ENCODE measurements at regions not wholly inside any gene's neighbourhood (a gene's known extent, or its start where the extent isn't known, plus 50 kb on each side); places are given as distances from the start of the nearest gene placed in this dataset.

GRCh38 chr18:73514449-73514848, 633.2 kb downstream of the FBXO15 start:
- no peaks in the 10 kb centered on the region for H3K36me3 ChIP-seq (ENCODE audit: insufficient read depth, low read length)

GRCh38 chr18:73511771-73512503, 635.7 kb downstream of the FBXO15 start:
- Histone ChIP-seq H3K36me3 (ENCODE audit: insufficient read depth, low read length) (no peaks in the 10 kb centered on the region), H3K9ac (ENCODE audit: low read depth, low read length, poor library complexity, severe bottlenecking) (no peak overlapping the region), H3F3A (ENCODE audit: low read depth) (no peaks in the 10 kb centered on the region), H3K9me2 (replicated peaks; ENCODE audit: low read depth, low read length) (no peaks in the 10 kb centered on the region), H3K4me3 (ENCODE audit: low read length, poor library complexity, severe bottlenecking) (no peak overlapping the region), H4K20me1 (ENCODE audit: insufficient read depth, low read length, poor library complexity, severe bottlenecking) (no peaks in the 10 kb centered on the region), H3K9me3 (ENCODE audit: insufficient read depth, low read depth, low read length) (no peaks in the 10 kb centered on the region), H3K4me2 (ENCODE audit: low read depth, low read length, poor library complexity, severe bottlenecking) (no peak overlapping the region), H2AFZ (ENCODE audit: low read length) (no peak overlapping the region), H3K79me2 (ENCODE audit: insufficient read depth, low read length) (no peaks in the 10 kb centered on the region), H3K27me3 (ENCODE audit: insufficient read depth, low read length, poor library complexity, severe bottlenecking) (no peaks in the 10 kb centered on the region), H3K4me1 (ENCODE audit: insufficient read depth, low read length, poor library complexity, severe bottlenecking) (no peaks in the 10 kb centered on the region)
- no peak for TF ChIP-seq EZH2phosphoT487 (IDR thresholded peaks at IDR 0.05; ENCODE audit: borderline replicate concordance)
- no peak for TF ChIP-seq CTCF (conservative IDR thresholded peaks at IDR 0.05; ENCODE audit: low read length)

More at GRCh38 chr18:73514449-73514848, 633.2 kb downstream of the FBXO15 start:
- TF ChIP-seq EZH2phosphoT487 (IDR thresholded peaks at IDR 0.05; ENCODE audit: borderline replicate concordance), result no peak
- TF ChIP-seq CTCF (conservative IDR thresholded peaks at IDR 0.05; ENCODE audit: low read length), result no peak
- H3K9me2 ChIP-seq (replicated peaks; ENCODE audit: low read depth, low read length), result no peaks in the 10 kb centered on the region
- no peak overlapping the region for H2AFZ ChIP-seq (ENCODE audit: low read length)
- no peak overlapping the region for H3K4me2 ChIP-seq (ENCODE audit: low read depth, low read length, poor library complexity, severe bottlenecking)
- H3K79me2 ChIP-seq (ENCODE audit: insufficient read depth, low read length), result no peaks in the 10 kb centered on the region
- no peaks in the 10 kb centered on the region for H3K4me1 ChIP-seq (ENCODE audit: insufficient read depth, low read length, poor library complexity, severe bottlenecking)
- H4K20me1 ChIP-seq (ENCODE audit: insufficient read depth, low read length, poor library complexity, severe bottlenecking), result no peaks in the 10 kb centered on the region
- H3K4me3 ChIP-seq (ENCODE audit: low read length, poor library complexity, severe bottlenecking), result no peak overlapping the region
- no peaks in the 10 kb centered on the region for H3K9me3 ChIP-seq (ENCODE audit: insufficient read depth, low read depth, low read length)
- no peak overlapping the region for H3K9ac ChIP-seq (ENCODE audit: low read depth, low read length, poor library complexity, severe bottlenecking)
- no peaks in the 10 kb centered on the region for H3K27me3 ChIP-seq (ENCODE audit: insufficient read depth, low read length, poor library complexity, severe bottlenecking)
- no peaks in the 10 kb centered on the region for H3F3A ChIP-seq (ENCODE audit: low read depth)

GRCh38 chr18:73509460-73509859, 638.2 kb downstream of the FBXO15 start:
- TF ChIP-seq EZH2phosphoT487 (IDR thresholded peaks at IDR 0.05; ENCODE audit: borderline replicate concordance) (no peak), CTCF (conservative IDR thresholded peaks at IDR 0.05; ENCODE audit: low read length) (no peak)
- H3F3A ChIP-seq (ENCODE audit: low read depth), result no peaks in the 10 kb centered on the region
- no peaks in the 10 kb centered on the region for H3K9me3 ChIP-seq (ENCODE audit: insufficient read depth, low read depth, low read length)
- no peak overlapping the region for H3K4me3 ChIP-seq (ENCODE audit: low read length, poor library complexity, severe bottlenecking)
- no peaks in the 10 kb centered on the region for H4K20me1 ChIP-seq (ENCODE audit: insufficient read depth, low read length, poor library complexity, severe bottlenecking)
- H3K9ac ChIP-seq (ENCODE audit: low read depth, low read length, poor library complexity, severe bottlenecking), result no peak overlapping the region
- no peaks in the 10 kb centered on the region for H3K36me3 ChIP-seq (ENCODE audit: insufficient read depth, low read length)
- H3K79me2 ChIP-seq (ENCODE audit: insufficient read depth, low read length), result no peaks in the 10 kb centered on the region
- H3K27me3 ChIP-seq (ENCODE audit: insufficient read depth, low read length, poor library complexity, severe bottlenecking), result no peaks in the 10 kb centered on the region
- H3K4me2 ChIP-seq (ENCODE audit: low read depth, low read length, poor library complexity, severe bottlenecking), result no peak overlapping the region
- no peak overlapping the region for H2AFZ ChIP-seq (ENCODE audit: low read length)
- H3K9me2 ChIP-seq (replicated peaks; ENCODE audit: low read depth, low read length), result no peaks in the 10 kb centered on the region
- H3K4me1 ChIP-seq (ENCODE audit: insufficient read depth, low read length, poor library complexity, severe bottlenecking), result no peaks in the 10 kb centered on the region

All from Loucy (cell line).